ENCODE measurements at regions not wholly inside any gene's neighbourhood (a gene's known extent, or its start where the extent isn't known, plus 50 kb on each side); places are given as distances from the start of the nearest gene placed in this dataset.

DNA sequence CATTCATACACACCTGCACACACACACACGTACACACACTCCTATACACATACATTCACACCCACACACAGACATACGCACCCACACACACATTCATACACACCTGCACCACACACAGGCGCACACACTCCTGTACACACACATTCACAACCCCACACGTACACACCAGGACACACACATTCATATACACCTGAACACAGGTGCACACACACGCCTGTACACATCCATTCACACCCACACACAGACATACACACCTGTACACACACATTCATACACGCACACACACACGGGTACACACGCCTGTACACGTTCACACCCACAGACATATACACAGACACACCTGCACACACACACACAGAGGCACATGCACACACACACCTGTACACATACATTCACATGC lies 53.0 kb upstream of the PPP2R3B start:
- TF ChIP-seq, protein P1, sequence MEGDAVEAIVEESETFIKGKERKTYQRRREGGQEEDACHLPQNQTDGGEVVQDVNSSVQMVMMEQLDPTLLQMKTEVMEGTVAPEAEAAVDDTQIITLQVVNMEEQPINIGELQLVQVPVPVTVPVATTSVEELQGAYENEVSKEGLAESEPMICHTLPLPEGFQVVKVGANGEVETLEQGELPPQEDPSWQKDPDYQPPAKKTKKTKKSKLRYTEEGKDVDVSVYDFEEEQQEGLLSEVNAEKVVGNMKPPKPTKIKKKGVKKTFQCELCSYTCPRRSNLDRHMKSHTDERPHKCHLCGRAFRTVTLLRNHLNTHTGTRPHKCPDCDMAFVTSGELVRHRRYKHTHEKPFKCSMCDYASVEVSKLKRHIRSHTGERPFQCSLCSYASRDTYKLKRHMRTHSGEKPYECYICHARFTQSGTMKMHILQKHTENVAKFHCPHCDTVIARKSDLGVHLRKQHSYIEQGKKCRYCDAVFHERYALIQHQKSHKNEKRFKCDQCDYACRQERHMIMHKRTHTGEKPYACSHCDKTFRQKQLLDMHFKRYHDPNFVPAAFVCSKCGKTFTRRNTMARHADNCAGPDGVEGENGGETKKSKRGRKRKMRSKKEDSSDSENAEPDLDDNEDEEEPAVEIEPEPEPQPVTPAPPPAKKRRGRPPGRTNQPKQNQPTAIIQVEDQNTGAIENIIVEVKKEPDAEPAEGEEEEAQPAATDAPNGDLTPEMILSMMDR (IDR thresholded peaks at IDR 0.05), result no peak
- no peak for TF ChIP-seq POLR2A (IDR thresholded peaks at IDR 0.05)

Measured in lower leg skin (tissue), 3 donors.